Ecto neural progenitor cell (in vitro differentiated cells): ENCODE measurements at regions not wholly inside any gene's neighbourhood (a gene's known extent, or its start where the extent isn't known, plus 50 kb on each side); places are given as distances from the start of the nearest gene placed in this dataset.

Experiments used
- DNase-seq: peaks from one replicate; pipeline ENCODE4 v3.0.0-alpha.2; 2018; ENCODE audit warnings: low spot score

GRCh38 chr5:73228052-73228451 lies 55.1 kb downstream of the TMEM174 start:
- DNase-seq = no peak
